Upper lobe of left lung (tissue), 4 donors: ENCODE measurements at regions not wholly inside any gene's neighbourhood (a gene's known extent, or its start where the extent isn't known, plus 50 kb on each side); places are given as distances from the start of the nearest gene placed in this dataset.

ENCODE experiments used
- EP300 ChIP-seq, 4 donors: sonication (generic); formaldehyde crosslinking; IDR thresholded peaks; one replicate each; pipeline ENCODE4 v1.5.1; 2017; ENCODE audit warnings: antibody characterized with exemption in 4 of 4, control low read depth in 2 of 4
- POLR2A ChIP-seq, 4 donors: fragments of 450-650 bp; IDR thresholded peaks; one replicate each; pipeline ENCODE4 v1.5.1; 2016 to 2017; ENCODE audit warnings: antibody characterized with exemption in 4 of 4, mild to moderate bottlenecking in 2 of 4
- POLR2AphosphoS5 ChIP-seq, 2 donors: sonication (generic); formaldehyde crosslinking; IDR thresholded peaks; one replicate each; pipeline ENCODE4 v1.5.1; 2017; ENCODE audit warnings: antibody characterized with exemption in 2 of 2
- TF ChIP-seq, protein P1 (sequence below), 6 experiments: fragments of 450-650 bp in 4 of 6; fragments of 200-600 bp in 2 of 6; sonication (generic) in 2 of 6; IDR thresholded peaks; one replicate each; pipeline ENCODE4 v1.5.1; 2016 to 2019; ENCODE audit warnings: antibody characterized with exemption in 6 of 6

DNA sequence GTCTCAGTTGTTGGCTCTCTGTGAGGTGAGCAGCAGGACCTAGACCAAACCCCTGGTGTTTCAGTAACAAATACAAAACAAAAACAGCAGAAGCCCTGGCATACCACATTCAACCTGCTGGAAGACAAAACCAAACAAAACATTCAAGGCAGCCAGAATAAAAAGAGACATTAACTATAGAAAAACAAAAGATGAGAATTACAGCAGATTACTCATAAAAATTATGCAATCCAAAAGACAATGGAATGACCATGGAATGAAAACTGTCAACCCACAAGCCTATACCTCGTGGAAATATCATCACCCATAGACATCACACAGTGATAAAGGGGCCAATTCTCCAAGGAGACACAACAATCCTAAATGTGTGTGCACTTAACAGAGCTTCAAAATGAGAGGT is 106.0 kb upstream of the IQSEC1 start:
- TF ChIP-seq, protein P1, sequence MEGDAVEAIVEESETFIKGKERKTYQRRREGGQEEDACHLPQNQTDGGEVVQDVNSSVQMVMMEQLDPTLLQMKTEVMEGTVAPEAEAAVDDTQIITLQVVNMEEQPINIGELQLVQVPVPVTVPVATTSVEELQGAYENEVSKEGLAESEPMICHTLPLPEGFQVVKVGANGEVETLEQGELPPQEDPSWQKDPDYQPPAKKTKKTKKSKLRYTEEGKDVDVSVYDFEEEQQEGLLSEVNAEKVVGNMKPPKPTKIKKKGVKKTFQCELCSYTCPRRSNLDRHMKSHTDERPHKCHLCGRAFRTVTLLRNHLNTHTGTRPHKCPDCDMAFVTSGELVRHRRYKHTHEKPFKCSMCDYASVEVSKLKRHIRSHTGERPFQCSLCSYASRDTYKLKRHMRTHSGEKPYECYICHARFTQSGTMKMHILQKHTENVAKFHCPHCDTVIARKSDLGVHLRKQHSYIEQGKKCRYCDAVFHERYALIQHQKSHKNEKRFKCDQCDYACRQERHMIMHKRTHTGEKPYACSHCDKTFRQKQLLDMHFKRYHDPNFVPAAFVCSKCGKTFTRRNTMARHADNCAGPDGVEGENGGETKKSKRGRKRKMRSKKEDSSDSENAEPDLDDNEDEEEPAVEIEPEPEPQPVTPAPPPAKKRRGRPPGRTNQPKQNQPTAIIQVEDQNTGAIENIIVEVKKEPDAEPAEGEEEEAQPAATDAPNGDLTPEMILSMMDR (IDR thresholded peaks at IDR 0.05), result no peak
- TF ChIP-seq POLR2A (IDR thresholded peaks at IDR 0.05) (no peak), EP300 (IDR thresholded peaks at IDR 0.05) (no peak), POLR2AphosphoS5 (IDR thresholded peaks at IDR 0.05) (no peak)
